NCI-H2227 (cell line): ENCODE measurements at regions not wholly inside any gene's neighbourhood (a gene's known extent, or its start where the extent isn't known, plus 50 kb on each side); places are given as distances from the start of the nearest gene placed in this dataset.

Source experiments
- DNase-seq: peaks from one replicate; lab custom pipeline; 2025; ENCODE audit not compliant: unreplicated experiment; lab: John Stamatoyannopoulos, UW

GRCh38 chr4:34814266-34814665, 1430.0 kb downstream of the ARAP2 start:
- DNase-seq: no peak

GRCh38 chr4:34824515-34824914, 1419.8 kb downstream of the ARAP2 start:
- DNase-seq: no peak

- DNase-seq: no peak
Measured at GRCh38 chr4:34826660-34827059, 1417.7 kb downstream of the ARAP2 start.

- no peak for DNase-seq
Measured at GRCh38 chr4:34845926-34846325, 1398.4 kb downstream of the ARAP2 start.

GRCh38 chr4:34850421-34850820, 1393.9 kb downstream of the ARAP2 start:
- DNase-seq: no peak

- no peak for DNase-seq
Measured at GRCh38 chr4:34850968-34851367, 1393.3 kb downstream of the ARAP2 start.

- DNase-seq: no peak
Measured at GRCh38 chr4:34851411-34851810, 1392.9 kb downstream of the ARAP2 start.

GRCh38 chr4:34854451-34854850, 1389.9 kb downstream of the ARAP2 start:
- DNase-seq: no peak

- no peak for DNase-seq
Measured at GRCh38 chr4:34861666-34862065, 1382.6 kb downstream of the ARAP2 start.

GRCh38 chr4:34878961-34879360, 1365.4 kb downstream of the ARAP2 start:
- DNase-seq: no peak

GRCh38 chr4:34880246-34880645, 1364.1 kb downstream of the ARAP2 start:
- no peak for DNase-seq

- no peak for DNase-seq
Measured at GRCh38 chr4:34891892-34892291, 1352.4 kb downstream of the ARAP2 start.

- no peak for DNase-seq
Measured at GRCh38 chr4:34893382-34893781, 1350.9 kb downstream of the ARAP2 start.

GRCh38 chr4:34920032-34920431, 1324.3 kb downstream of the ARAP2 start:
- DNase-seq: no peak

GRCh38 chr4:34921391-34921790, 1322.9 kb downstream of the ARAP2 start:
- DNase-seq: no peak

- DNase-seq: no peak
Measured at GRCh38 chr4:34922325-34922724, 1322.0 kb downstream of the ARAP2 start.

GRCh38 chr4:34932591-34932990, 1311.7 kb downstream of the ARAP2 start:
- no peak for DNase-seq

GRCh38 chr4:34935739-34936138, 1308.6 kb downstream of the ARAP2 start:
- no peak for DNase-seq

- no peak for DNase-seq
Measured at GRCh38 chr4:34939073-34939472, 1305.2 kb downstream of the ARAP2 start.

- DNase-seq: no peak
Measured at GRCh38 chr4:34943741-34944386, 1300.5 kb downstream of the ARAP2 start.

GRCh38 chr4:34950926-34951325, 1293.4 kb downstream of the ARAP2 start:
- DNase-seq: no peak

GRCh38 chr4:34953145-34953799, 1291.0 kb downstream of the ARAP2 start:
- no peak for DNase-seq

GRCh38 chr4:34964613-34965012, 1279.7 kb downstream of the ARAP2 start:
- no peak for DNase-seq
